HEK293 (cell line): ENCODE measurements at regions not wholly inside any gene's neighbourhood (a gene's known extent, or its start where the extent isn't known, plus 50 kb on each side); places are given as distances from the start of the nearest gene placed in this dataset.

Experiments
- CTCF ChIA-PET: fragments of 350-600 bp; formaldehyde crosslinking; extraction: SDS; loops from one replicate; lab custom pipeline; 2021; ENCODE audit warnings: antibody characterized with exemption; lab: Yijun Ruan, JAX
- POLR2A ChIA-PET: fragments of 300-600 bp; formaldehyde crosslinking; extraction: SDS; loops from one replicate; lab custom pipeline; 2020; ENCODE audit warnings: antibody characterized with exemption, inconsistent platforms; lab: Yijun Ruan, JAX
- H3K27ac ChIP-seq: fragments of 200-500 bp; sonication (Bioruptor generic); 2 replicates; pipeline ENCODE4 v1.5.1; 2014; ENCODE audit warnings: low read depth, low read length, control low read depth, inconsistent platforms; ENCODE audit errors: extremely low read depth
- H3K36me3 ChIP-seq, 2 experiments: fragments of 200-500 bp in 1 of 2; sonication (Bioruptor generic) in 1 of 2; 1 replicate in 1 of 2; 2 replicates in 1 of 2; pipeline ENCODE4 v1.5.1; 2014 to 2017; ENCODE audit warnings: inconsistent platforms in 2 of 2, low read length in 2 of 2; ENCODE audit not compliant: control insufficient read depth in 2 of 2, insufficient read depth in 1 of 2
- H3K4me1 ChIP-seq: fragments of 200-500 bp; sonication (Bioruptor generic); 2 replicates; pipeline ENCODE4 v1.5.1; 2014; ENCODE audit warnings: mild to moderate bottlenecking, low read length, inconsistent platforms; ENCODE audit not compliant: control insufficient read depth, insufficient read depth
- H3K4me3 ChIP-seq: 2 replicates; pipeline ENCODE4 v1.5.1; 2011; ENCODE audit warnings: low read depth, mild to moderate bottlenecking, control low read depth, low read length, moderate library complexity
- H3K9me3 ChIP-seq: fragments of 200-500 bp; sonication (Bioruptor generic); 2 replicates; pipeline ENCODE4 v1.5.1; 2014; ENCODE audit warnings: low read depth, low read length, inconsistent platforms; ENCODE audit not compliant: control insufficient read depth, insufficient read depth
- BCL11B ChIP-seq: fragments of 450-650 bp; formaldehyde crosslinking; IDR thresholded peaks from 2 replicates; pipeline ENCODE4 v1.5.1; 2016; ENCODE audit warnings: low read depth, missing biosample characterization, missing genetic modification characterization
- BCL6B ChIP-seq: fragments of 450-650 bp; formaldehyde crosslinking; IDR thresholded peaks from 2 replicates; pipeline ENCODE4 v1.5.1; 2017; ENCODE audit warnings: missing biosample characterization, missing genetic modification characterization
- INSM2 ChIP-seq: fragments of 450-650 bp; formaldehyde crosslinking; IDR thresholded peaks from 2 replicates; pipeline ENCODE4 v1.5.1; 2016; ENCODE audit warnings: missing biosample characterization, missing genetic modification characterization
- ZBTB1 ChIP-seq: fragments of 450-650 bp; formaldehyde crosslinking; IDR thresholded peaks from 2 replicates; pipeline ENCODE4 v1.5.1; 2016; ENCODE audit warnings: missing biosample characterization, missing genetic modification characterization
- ZBTB17 ChIP-seq: fragments of 450-650 bp; formaldehyde crosslinking; IDR thresholded peaks from 2 replicates; pipeline ENCODE4 v1.5.1; 2016; ENCODE audit warnings: missing biosample characterization, missing genetic modification characterization
- ZFP3 ChIP-seq: fragments of 450-650 bp; formaldehyde crosslinking; IDR thresholded peaks from 2 replicates; pipeline ENCODE4 v1.5.1; 2016; ENCODE audit warnings: low read depth, missing biosample characterization, missing genetic modification characterization
- ZFP41 ChIP-seq: fragments of 450-650 bp; formaldehyde crosslinking; IDR thresholded peaks from 2 replicates; pipeline ENCODE4 v1.5.1; 2016; ENCODE audit warnings: missing biosample characterization, missing genetic modification characterization, borderline replicate concordance
- ZNF26 ChIP-seq: fragments of 450-650 bp; formaldehyde crosslinking; IDR thresholded peaks from 2 replicates; pipeline ENCODE4 v1.5.1; 2016; ENCODE audit warnings: missing biosample characterization, missing genetic modification characterization
- ZNF324 ChIP-seq: fragments of 450-650 bp; formaldehyde crosslinking; IDR thresholded peaks from 2 replicates; pipeline ENCODE4 v1.5.1; 2016; ENCODE audit warnings: missing biosample characterization, missing genetic modification characterization
- ZNF510 ChIP-seq: fragments of 450-650 bp; formaldehyde crosslinking; IDR thresholded peaks from 2 replicates; pipeline ENCODE4 v1.5.1; 2018; ENCODE audit warnings: mild to moderate bottlenecking, missing genetic modification characterization, missing biosample characterization; ENCODE audit not compliant: insufficient replicate concordance
- TF ChIP-seq, protein P1 (sequence below): fragments of 450-650 bp; formaldehyde crosslinking; IDR thresholded peaks from 2 replicates; pipeline ENCODE4 v1.5.1; 2016; ENCODE audit warnings: missing biosample characterization, missing genetic modification characterization
- TF ChIP-seq, protein P2 (sequence below): IDR thresholded peaks from 2 replicates; pipeline ENCODE4 v1.6.1; 2011; ENCODE audit warnings: mild to moderate bottlenecking, low read depth, low read length, borderline replicate concordance

GRCh38 chr7:13144673-13145072 is 457.2 kb downstream of the ARL4A start:
- no peaks in the 10 kb centered on the region for H3K36me3 ChIP-seq
- CTCF ChIA-PET = interaction anchor here (0.7 kb wide), 2 partner anchors 54 to 1760 kb away, joined by 3 to 7 read pairs; no protein-coding TSS in a partner anchor
- H3K9me3 ChIP-seq = no peaks in the 10 kb centered on the region
- no peak for TF ChIP-seq ZFP41 (tag by site-specific recombination)
- TF ChIP-seq BCL11B (tag by site-specific recombination) = no peak
- TF ChIP-seq ZNF26 = no peak
- TF ChIP-seq, protein P1, sequence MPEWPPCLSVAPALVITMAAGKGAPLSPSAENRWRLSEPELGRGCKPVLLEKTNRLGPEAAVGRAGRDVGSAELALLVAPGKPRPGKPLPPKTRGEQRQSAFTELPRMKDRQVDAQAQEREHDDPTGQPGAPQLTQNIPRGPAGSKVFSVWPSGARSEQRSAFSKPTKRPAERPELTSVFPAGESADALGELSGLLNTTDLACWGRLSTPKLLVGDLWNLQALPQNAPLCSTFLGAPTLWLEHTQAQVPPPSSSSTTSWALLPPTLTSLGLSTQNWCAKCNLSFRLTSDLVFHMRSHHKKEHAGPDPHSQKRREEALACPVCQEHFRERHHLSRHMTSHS (tag by site-specific recombination) = no peak
- no peak for TF ChIP-seq BCL6B (tag by site-specific recombination)
- no peak for TF ChIP-seq ZNF510 (tag by site-specific recombination)
- no peak for TF ChIP-seq INSM2
- TF ChIP-seq ZBTB1 = no peak
- no peak for TF ChIP-seq ZBTB17
- H3K4me3 ChIP-seq = no peak overlapping the region
- no peaks in the 10 kb centered on the region for H3K4me1 ChIP-seq
- POLR2A ChIA-PET = no interaction called here
- no peak overlapping the region for H3K27ac ChIP-seq

- H3K9me3 ChIP-seq = no peaks in the 10 kb centered on the region
- H3K27ac ChIP-seq = no peak overlapping the region
- H3K4me3 ChIP-seq = no peak overlapping the region
- CTCF ChIA-PET = no interaction called here
- no peaks in the 10 kb centered on the region for H3K36me3 ChIP-seq
- peaks cover 3% of the 10 kb centered on the region; the same call in 1 of the 2 replicates for H3K4me1 ChIP-seq
- TF ChIP-seq ZNF324 (tag by site-specific recombination) (no peak), ZFP3 (no peak)
- POLR2A ChIA-PET = no interaction called here
Observed at GRCh38 chr7:13148548-13148947, 461.1 kb downstream of the ARL4A start.

DNA sequence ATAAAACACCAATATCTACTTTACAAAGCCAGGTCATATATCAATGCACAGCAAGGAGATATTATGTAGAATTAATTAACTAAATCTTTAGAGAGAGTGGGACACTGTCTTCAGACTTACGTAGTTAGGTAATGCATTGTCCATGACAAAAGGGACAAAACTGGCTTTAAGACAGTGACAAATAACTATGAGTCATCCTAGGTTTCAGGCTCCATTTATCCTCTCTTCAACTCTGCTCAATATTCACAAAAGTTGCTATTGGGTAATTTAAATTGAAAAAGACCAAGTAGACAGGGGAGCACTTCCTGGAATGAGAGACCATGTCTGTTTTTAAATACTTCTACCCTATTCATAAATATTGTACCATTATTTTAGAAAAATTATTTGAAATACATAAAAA is 464.5 kb downstream of the ARL4A start:
- ChIA-PET CTCF (no interaction called here), POLR2A (no interaction called here)
- Histone ChIP-seq H3K9me3 (no peaks in the 10 kb centered on the region), H3K4me3 (no peak overlapping the region), H3K27ac (no peak overlapping the region), H3K4me1 (peaks cover 7% of the 10 kb centered on the region; the same call in 1 of the 2 replicates), H3K36me3 (no peaks in the 10 kb centered on the region)
- TF ChIP-seq, protein P2, sequence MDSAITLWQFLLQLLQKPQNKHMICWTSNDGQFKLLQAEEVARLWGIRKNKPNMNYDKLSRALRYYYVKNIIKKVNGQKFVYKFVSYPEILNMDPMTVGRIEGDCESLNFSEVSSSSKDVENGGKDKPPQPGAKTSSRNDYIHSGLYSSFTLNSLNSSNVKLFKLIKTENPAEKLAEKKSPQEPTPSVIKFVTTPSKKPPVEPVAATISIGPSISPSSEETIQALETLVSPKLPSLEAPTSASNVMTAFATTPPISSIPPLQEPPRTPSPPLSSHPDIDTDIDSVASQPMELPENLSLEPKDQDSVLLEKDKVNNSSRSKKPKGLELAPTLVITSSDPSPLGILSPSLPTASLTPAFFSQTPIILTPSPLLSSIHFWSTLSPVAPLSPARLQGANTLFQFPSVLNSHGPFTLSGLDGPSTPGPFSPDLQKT = no peak
